Psoas muscle (tissue), 7 donors: ENCODE measurements at regions not wholly inside any gene's neighbourhood (a gene's known extent, or its start where the extent isn't known, plus 50 kb on each side); places are given as distances from the start of the nearest gene placed in this dataset.
A peak's percentile ranks its signal among the peaks of the same experiment; 100 is the strongest.

Experiments used
- ATAC-seq, 4 donors: fragments of 200-7000 bp; cut with Tn5 transposase; one replicate each; pipeline ENCODE4 v1.9.1; 2020; ENCODE audit warnings: moderate library complexity in 3 of 4, mild to moderate bottlenecking in 2 of 4
- DNase-seq, 2 donors: peaks; one replicate each; pipeline ENCODE4 v3.0.0-alpha.2; 2020
- H3K27ac ChIP-seq: fragments of 200-600 bp; one replicate; pipeline ENCODE4 v1.8.0; 2022
- H3K27me3 ChIP-seq, 3 donors: fragments of 200-600 bp in 1 of 3; one replicate each; pipeline versions ENCODE4 v1.6.1 to v1.8.0; 2013 to 2022; ENCODE audit warnings: low read length in 2 of 3, mild to moderate bottlenecking in 2 of 3, moderate library complexity in 1 of 3; ENCODE audit not compliant: insufficient read depth in 3 of 3
- H3K36me3 ChIP-seq, 2 donors: fragments of 200-600 bp in 1 of 2; one replicate each; pipeline versions ENCODE4 v1.6.1 to v1.8.0; 2013 to 2022; ENCODE audit warnings: low read depth in 1 of 2, mild to moderate bottlenecking in 1 of 2, moderate library complexity in 1 of 2; ENCODE audit not compliant: insufficient read depth in 1 of 2
- H3K4me1 ChIP-seq: fragments of 200-600 bp; one replicate; pipeline ENCODE4 v1.8.0; 2022
- H3K4me3 ChIP-seq: fragments of 200-600 bp; one replicate; pipeline ENCODE4 v1.8.0; 2022; ENCODE audit warnings: mild to moderate bottlenecking
- H3K9me3 ChIP-seq: fragments of 200-600 bp; one replicate; pipeline ENCODE4 v1.8.0; 2022
- CTCF ChIP-seq: fragments of 200-600 bp; IDR thresholded peaks from one replicate; pipeline ENCODE4 v1.8.0; 2022; ENCODE audit warnings: antibody characterized with exemption
- WGBS, 3 donors: extraction: QIAGEN DNeasy Blood & Tissue Kit; methylation state at CpG; one replicate each; pipeline versions ENCODE4 v1.1.6 to v1.1.7; 2013; 5-methylcytosine and 5-hydroxymethylcytosine counted together
- intact Hi-C, 2 donors: fragments of 100-400 bp; cut with DNase I; formaldehyde crosslinking; loops; one replicate each; pipeline versions ENCODE4 v1.11.0 to v1.14.2; 2022
- donor health status: healthy with polysubstance abuse.
- donor health status: DM: no; HTN: no; CAD: no; lungs with moderate emphysema.
- donor health status: Bipolar disorder and iron deficiency.
- donor health status: healthy.
- donor health status: DM: yes; HTN: yes; CAD: no.
- donor health status: DM: no; HTN: no; CAD: no.
- donor health status: DM: yes; HTN: yes; CAD: no.

GRCh38 chr18:46250812-46251173 is 146.6 kb downstream of the HAUS1 start:
- peaks cover 27% of the 10 kb centered on the region for H3K4me1 ChIP-seq
- intact Hi-C loops, result loop anchor here in 1 of 2 donors (10.0 kb wide), 1 partner anchor 76 kb away; a partner anchor contains a TSS
- no peaks in the 10 kb centered on the region for H3K27me3 ChIP-seq
- peaks cover 0 to 13% of the 10 kb centered on the region in 2 donors for H3K36me3 ChIP-seq
- no peak overlapping the region for H3K27ac ChIP-seq
- WGBS, 3 donors, result 40 to 68% (median 65%) methylated on average over 2 of the region's 2 CpGs
- DNase-seq (no peak), ATAC-seq (no peak)
- no peaks in the 10 kb centered on the region for H3K9me3 ChIP-seq
- no peak for TF ChIP-seq CTCF
- H3K4me3 ChIP-seq, result no peak overlapping the region

- H3K4me1 ChIP-seq, result peaks cover 22% of the 10 kb centered on the region
- DNase-seq (no peak), ATAC-seq (no peak)
- no peak overlapping the region for H3K27ac ChIP-seq
- intact Hi-C loops, result loop anchor here in 1 of 2 donors (10.0 kb wide), 1 partner anchor 78 kb away; a partner anchor contains a TSS
- WGBS, 3 donors, result 84 to 92% (median 86%) methylated on average over 2 of the region's 2 CpGs
- H3K36me3 ChIP-seq, result peaks cover 0 to 13% of the 10 kb centered on the region in 2 donors
- no peak overlapping the region for H3K4me3 ChIP-seq
- H3K9me3 ChIP-seq, result no peaks in the 10 kb centered on the region
- no peak for TF ChIP-seq CTCF
- H3K27me3 ChIP-seq, result no peaks in the 10 kb centered on the region
Measured at GRCh38 chr18:46252759-46253158, 148.6 kb downstream of the HAUS1 start.

- H3K4me1 ChIP-seq, result peaks cover 22% of the 10 kb centered on the region
- DNase-seq, result peak in 1 of 2 donors; percentile 25
- H3K4me3 ChIP-seq, result no peak overlapping the region
- no peaks in the 10 kb centered on the region for H3K27me3 ChIP-seq
- peaks cover 0 to 13% of the 10 kb centered on the region in 2 donors for H3K36me3 ChIP-seq
- no peak overlapping the region for H3K27ac ChIP-seq
- intact Hi-C loops, result loop anchor here in 1 of 2 donors (10.0 kb wide), 1 partner anchor 79 kb away; a partner anchor contains a TSS
- WGBS, 3 donors, result 53 to 83% (median 54%) methylated on average over 2 of the region's 2 CpGs
- no peak for TF ChIP-seq CTCF
- no peaks in the 10 kb centered on the region for H3K9me3 ChIP-seq
- ATAC-seq, result peak in 1 of 4 donors; percentile 63
Measured at GRCh38 chr18:46253498-46253897, 149.3 kb downstream of the HAUS1 start.

GRCh38 chr18:46256078-46256477 is 151.9 kb downstream of the HAUS1 start:
- ATAC-seq, result no peak
- no peaks in the 10 kb centered on the region for H3K27me3 ChIP-seq
- no peak overlapping the region for H3K27ac ChIP-seq
- peaks cover 25% of the 10 kb centered on the region for H3K4me1 ChIP-seq
- no peaks in the 10 kb centered on the region for H3K9me3 ChIP-seq
- WGBS, 3 donors, result 66 to 84% (median 78%) methylated on average over 1 of the region's 1 CpG
- peaks cover 0 to 13% of the 10 kb centered on the region in 2 donors for H3K36me3 ChIP-seq
- no peak for DNase-seq
- intact Hi-C loops, result loop anchor here in 1 of 2 donors (10.0 kb wide), 1 partner anchor 81 kb away; a partner anchor contains a TSS
- TF ChIP-seq CTCF, result no peak
- H3K4me3 ChIP-seq, result no peak overlapping the region

GRCh38 chr18:46257366-46257765 is 153.2 kb downstream of the HAUS1 start:
- 31 to 43% (median 33%) methylated on average over 3 of the region's 3 CpGs for WGBS, 3 donors
- Histone ChIP-seq H3K36me3 (peaks cover 0 to 13% of the 10 kb centered on the region in 2 donors), H3K9me3 (no peaks in the 10 kb centered on the region), H3K27me3 (no peaks in the 10 kb centered on the region), H3K4me1 (peaks cover 37% of the 10 kb centered on the region), H3K4me3 (no peak overlapping the region), H3K27ac (no peak overlapping the region)
- intact Hi-C loops, result loop anchor here in 1 of 2 donors (10.0 kb wide), 1 partner anchor 83 kb away; a partner anchor contains a TSS
- ATAC-seq (no peak), DNase-seq (no peak)
- TF ChIP-seq CTCF, result no peak
